Cardiac muscle cell (in vitro differentiated cells and primary cell): ENCODE measurements at regions not wholly inside any gene's neighbourhood (a gene's known extent, or its start where the extent isn't known, plus 50 kb on each side); places are given as distances from the start of the nearest gene placed in this dataset.

ENCODE experiments used
- DNase-seq, 2 donors: peaks; one replicate each; pipeline versions ENCODE4 v3.0.0 to v3.0.0-alpha.2; 2010 to 2017; ENCODE audit warnings: low read depth in 1 of 2, low spot score in 1 of 2
- H3K27ac ChIP-seq: fragments of 200-600 bp; sonication (generic); 2 replicates; pipeline ENCODE4 v1.5.1; 2016
- H3K27me3 ChIP-seq: fragments of 200-600 bp; sonication (generic); 2 replicates; pipeline ENCODE4 v1.6.0; 2016; ENCODE audit warnings: control low read depth
- H3K36me3 ChIP-seq: fragments of 200-600 bp; sonication (generic); 2 replicates; pipeline ENCODE4 v1.5.1; 2016; ENCODE audit warnings: control low read depth
- H3K4me1 ChIP-seq: fragments of 200-600 bp; sonication (generic); 2 replicates; pipeline ENCODE4 v1.8.1; 2017; ENCODE audit warnings: low read depth, mild to moderate bottlenecking, mixed run types
- H3K4me3 ChIP-seq: fragments of 200-600 bp; sonication (generic); 2 replicates; pipeline ENCODE4 v1.5.1; 2016; ENCODE audit warnings: mild to moderate bottlenecking
- H3K9me3 ChIP-seq: fragments of 200-600 bp; sonication (generic); 2 replicates; pipeline ENCODE4 v1.5.1; 2017; ENCODE audit warnings: low read depth, mild to moderate bottlenecking, control low read depth
- TF ChIP-seq, protein P1 (sequence below): IDR thresholded peaks from 2 replicates; pipeline ENCODE4 v1.5.1; 2012; ENCODE audit warnings: low read depth, mild to moderate bottlenecking, low read length

DNA sequence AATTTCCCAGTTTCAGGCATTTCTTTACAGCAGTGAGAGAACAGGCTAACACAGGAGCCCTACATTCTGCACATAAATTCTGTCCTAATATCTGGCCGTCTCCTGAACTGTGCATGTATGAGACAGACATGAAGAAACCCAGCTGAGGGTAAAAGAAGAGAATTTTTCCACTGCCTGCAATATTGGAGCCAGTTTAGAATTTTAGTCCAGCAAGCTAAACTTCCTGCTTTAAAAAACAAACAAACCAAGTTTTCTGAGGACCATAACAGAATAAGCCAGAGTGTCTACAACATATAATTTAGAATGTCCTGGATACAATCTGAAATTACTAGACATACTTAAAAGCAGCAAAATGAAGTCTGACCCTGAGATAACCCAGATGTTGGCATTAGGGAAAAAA lies 215.1 kb upstream of the KLHL29 start:
- H3K4me3 ChIP-seq: no peak overlapping the region
- no peaks in the 10 kb centered on the region for H3K36me3 ChIP-seq
- no peak overlapping the region for H3K27ac ChIP-seq
- TF ChIP-seq, protein P1, sequence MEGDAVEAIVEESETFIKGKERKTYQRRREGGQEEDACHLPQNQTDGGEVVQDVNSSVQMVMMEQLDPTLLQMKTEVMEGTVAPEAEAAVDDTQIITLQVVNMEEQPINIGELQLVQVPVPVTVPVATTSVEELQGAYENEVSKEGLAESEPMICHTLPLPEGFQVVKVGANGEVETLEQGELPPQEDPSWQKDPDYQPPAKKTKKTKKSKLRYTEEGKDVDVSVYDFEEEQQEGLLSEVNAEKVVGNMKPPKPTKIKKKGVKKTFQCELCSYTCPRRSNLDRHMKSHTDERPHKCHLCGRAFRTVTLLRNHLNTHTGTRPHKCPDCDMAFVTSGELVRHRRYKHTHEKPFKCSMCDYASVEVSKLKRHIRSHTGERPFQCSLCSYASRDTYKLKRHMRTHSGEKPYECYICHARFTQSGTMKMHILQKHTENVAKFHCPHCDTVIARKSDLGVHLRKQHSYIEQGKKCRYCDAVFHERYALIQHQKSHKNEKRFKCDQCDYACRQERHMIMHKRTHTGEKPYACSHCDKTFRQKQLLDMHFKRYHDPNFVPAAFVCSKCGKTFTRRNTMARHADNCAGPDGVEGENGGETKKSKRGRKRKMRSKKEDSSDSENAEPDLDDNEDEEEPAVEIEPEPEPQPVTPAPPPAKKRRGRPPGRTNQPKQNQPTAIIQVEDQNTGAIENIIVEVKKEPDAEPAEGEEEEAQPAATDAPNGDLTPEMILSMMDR: no peak
- no peaks in the 10 kb centered on the region for H3K27me3 ChIP-seq
- DNase-seq: no peak
- no peaks in the 10 kb centered on the region for H3K9me3 ChIP-seq
- no peaks in the 10 kb centered on the region for H3K4me1 ChIP-seq

DNA sequence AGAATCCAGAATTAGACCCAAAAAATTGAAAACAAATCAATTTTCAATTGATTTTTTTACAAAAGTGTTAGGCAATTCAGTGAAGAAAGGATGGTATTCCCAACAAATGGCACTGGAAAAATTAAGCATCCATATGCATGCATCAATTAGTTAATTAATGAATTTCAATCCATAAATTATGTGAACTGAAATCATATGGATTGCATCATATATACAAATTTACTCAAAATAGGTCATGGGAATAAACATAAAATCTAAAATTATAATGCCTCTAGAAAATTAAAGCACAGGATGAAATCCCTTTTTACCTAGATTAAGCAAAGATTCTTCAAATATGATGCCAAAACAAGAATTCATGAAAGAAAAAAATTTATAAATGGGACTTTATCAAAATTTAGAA lies 213.9 kb upstream of the KLHL29 start:
- Histone ChIP-seq H3K27me3 (no peaks in the 10 kb centered on the region), H3K27ac (no peak overlapping the region), H3K4me3 (no peak overlapping the region), H3K4me1 (no peaks in the 10 kb centered on the region), H3K9me3 (no peaks in the 10 kb centered on the region), H3K36me3 (no peaks in the 10 kb centered on the region)
- DNase-seq: no peak
- TF ChIP-seq, protein P1: no peak

DNA sequence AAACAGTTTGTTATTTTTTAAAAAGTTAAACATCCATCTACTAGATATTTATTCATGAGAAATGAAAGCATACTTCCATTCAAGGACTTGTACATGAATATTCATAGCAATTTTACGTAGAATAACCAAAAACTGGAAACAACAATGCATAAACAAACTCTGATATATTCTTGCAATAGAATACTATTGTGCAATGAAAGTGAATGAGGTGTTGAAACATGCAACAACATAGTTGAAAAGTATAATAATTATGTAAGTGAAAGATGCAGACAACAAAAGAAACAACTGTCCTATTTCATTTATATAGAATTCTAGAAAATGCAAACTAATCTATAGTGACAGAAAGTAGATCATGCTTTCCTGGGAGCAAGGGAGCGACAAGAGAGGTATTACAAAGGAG lies 206.6 kb upstream of the KLHL29 start:
- H3K9me3 ChIP-seq: no peaks in the 10 kb centered on the region
- H3K4me3 ChIP-seq: no peak overlapping the region
- no peak overlapping the region for H3K27ac ChIP-seq
- H3K27me3 ChIP-seq: no peaks in the 10 kb centered on the region
- no peak for DNase-seq
- no peaks in the 10 kb centered on the region for H3K4me1 ChIP-seq
- TF ChIP-seq, protein P1: no peak
- no peaks in the 10 kb centered on the region for H3K36me3 ChIP-seq

DNA sequence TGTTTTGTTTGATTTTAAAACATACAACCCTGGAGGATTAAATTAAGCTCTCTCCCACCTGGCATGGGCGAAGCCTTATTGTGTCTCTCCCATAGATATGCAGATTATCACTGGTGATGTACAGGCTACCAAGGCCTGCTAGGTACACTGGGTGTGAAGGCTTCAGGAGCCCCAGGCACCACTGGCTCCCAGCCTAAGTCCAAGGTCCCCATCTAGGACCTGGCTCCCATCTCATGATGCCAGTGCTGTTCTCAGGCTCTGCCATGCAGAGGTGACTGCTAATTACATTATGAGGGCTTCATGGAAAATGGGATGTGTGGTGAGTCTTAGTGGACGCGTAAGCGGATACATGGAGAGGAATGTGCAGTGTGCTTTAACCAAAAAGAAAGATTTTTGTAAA lies 201.2 kb upstream of the KLHL29 start:
- DNase-seq: no peak
- H3K4me3 ChIP-seq: no peak overlapping the region
- no peaks in the 10 kb centered on the region for H3K27me3 ChIP-seq
- TF ChIP-seq, protein P1: no peak
- H3K27ac ChIP-seq: no peak overlapping the region
- no peaks in the 10 kb centered on the region for H3K4me1 ChIP-seq
- no peaks in the 10 kb centered on the region for H3K36me3 ChIP-seq
- no peaks in the 10 kb centered on the region for H3K9me3 ChIP-seq

DNA sequence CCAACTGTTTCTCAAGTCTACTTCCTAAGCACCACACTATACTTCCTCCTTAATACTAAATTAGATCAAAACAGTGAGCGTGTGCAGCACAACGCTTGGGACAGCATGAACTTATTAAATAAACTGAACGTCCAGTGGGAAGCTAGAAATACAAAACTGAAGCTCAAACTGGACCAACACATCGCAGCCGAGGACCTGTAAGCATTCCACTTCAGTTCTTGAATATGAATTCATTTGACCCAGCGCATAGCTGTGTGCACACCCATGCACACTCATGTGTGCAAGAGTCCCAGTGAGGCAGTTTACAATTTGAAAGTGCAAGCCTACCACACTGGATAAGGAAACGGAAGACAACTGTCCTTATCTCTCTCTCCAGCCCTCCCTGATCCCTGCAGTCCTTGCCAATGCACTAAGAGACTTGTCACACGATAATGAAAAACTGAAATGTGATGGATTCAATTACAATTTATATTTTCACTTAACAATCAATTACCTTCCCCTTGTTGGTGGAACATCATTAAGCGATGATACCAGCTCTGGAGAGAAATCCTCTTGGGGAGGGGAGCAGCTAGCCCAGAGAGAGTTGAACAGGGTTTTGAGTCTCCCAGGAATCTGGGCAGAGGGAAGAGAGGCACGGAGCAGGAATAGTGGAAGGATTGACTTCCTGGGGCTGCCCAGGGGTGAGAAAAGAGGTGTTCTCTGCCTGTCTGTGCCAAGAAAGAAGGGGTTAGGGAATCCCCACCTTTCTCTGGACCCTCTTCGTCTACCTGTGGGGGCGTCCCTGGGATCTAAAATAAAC lies 186.5 kb upstream of the KLHL29 start:
- DNase-seq: no peak
- TF ChIP-seq, protein P1: no peak
- Histone ChIP-seq H3K36me3 (no peaks in the 10 kb centered on the region), H3K4me1 (no peaks in the 10 kb centered on the region), H3K27me3 (no peaks in the 10 kb centered on the region), H3K27ac (no peak overlapping the region), H3K4me3 (no peak overlapping the region), H3K9me3 (no peaks in the 10 kb centered on the region)
